GM12874 (cell line): ENCODE measurements at regions not wholly inside any gene's neighbourhood (a gene's known extent, or its start where the extent isn't known, plus 50 kb on each side); places are given as distances from the start of the nearest gene placed in this dataset.

Source experiments
- CTCF ChIP-seq: IDR thresholded peaks from 2 replicates; pipeline ENCODE4 v1.5.1; 2011; ENCODE audit warnings: low read depth, mild to moderate bottlenecking, control low read depth, low read length, moderate library complexity; ENCODE audit not compliant: insufficient read depth

GRCh38 chr16:52650318-52650717 is 103.4 kb upstream of the TOX3 start:
- no peak for TF ChIP-seq CTCF

GRCh38 chr16:52649870-52650269 is 102.9 kb upstream of the TOX3 start:
- no peak for TF ChIP-seq CTCF

GRCh38 chr16:52647588-52647987 is 100.6 kb upstream of the TOX3 start:
- no peak for TF ChIP-seq CTCF

GRCh38 chr16:52643006-52643405 is 96.1 kb upstream of the TOX3 start:
- no peak for TF ChIP-seq CTCF

- TF ChIP-seq CTCF = no peak
Measured at GRCh38 chr16:52634528-52634927, 87.6 kb upstream of the TOX3 start.

GRCh38 chr16:52634104-52634503 is 87.2 kb upstream of the TOX3 start:
- no peak for TF ChIP-seq CTCF

- TF ChIP-seq CTCF = no peak
Measured at GRCh38 chr16:52633230-52633629, 86.3 kb upstream of the TOX3 start.

GRCh38 chr16:52631711-52632110 is 84.8 kb upstream of the TOX3 start:
- no peak for TF ChIP-seq CTCF
